ENCODE measurements at regions not wholly inside any gene's neighbourhood (a gene's known extent, or its start where the extent isn't known, plus 50 kb on each side); places are given as distances from the start of the nearest gene placed in this dataset.

- H3K9me3 ChIP-seq (ENCODE audit: control insufficient read depth, low read length), result no peaks in the 10 kb centered on the region
- no peaks in the 10 kb centered on the region for H3K27me3 ChIP-seq (replicated peaks; ENCODE audit: control insufficient read depth, insufficient read depth, low read length, poor library complexity, severe bottlenecking)
- H3K27ac ChIP-seq (ENCODE audit: insufficient read depth, low read length, poor library complexity, severe bottlenecking), result no peak overlapping the region
- H3K4me1 ChIP-seq (ENCODE audit: control insufficient read depth, insufficient read depth, low read length, poor library complexity, severe bottlenecking), result no peaks in the 10 kb centered on the region
- no peak overlapping the region for H3K4me3 ChIP-seq (ENCODE audit: insufficient read depth, low read depth, low read length, poor library complexity, severe bottlenecking)
- H3K36me3 ChIP-seq (ENCODE audit: control insufficient read depth, insufficient read depth, low read length), result no peaks in the 10 kb centered on the region
- no peak for DNase-seq
Measured at GRCh38 chr12:126198966-126199692, 1133.9 kb downstream of the AACS start.

- Histone ChIP-seq H3K36me3 (ENCODE audit: control insufficient read depth, insufficient read depth, low read length) (no peaks in the 10 kb centered on the region), H3K27me3 (replicated peaks; ENCODE audit: control insufficient read depth, insufficient read depth, low read length, poor library complexity, severe bottlenecking) (no peaks in the 10 kb centered on the region), H3K4me3 (ENCODE audit: insufficient read depth, low read depth, low read length, poor library complexity, severe bottlenecking) (no peak overlapping the region), H3K4me1 (ENCODE audit: control insufficient read depth, insufficient read depth, low read length, poor library complexity, severe bottlenecking) (no peaks in the 10 kb centered on the region), H3K27ac (ENCODE audit: insufficient read depth, low read length, poor library complexity, severe bottlenecking) (no peak overlapping the region), H3K9me3 (ENCODE audit: control insufficient read depth, low read length) (no peaks in the 10 kb centered on the region)
- DNase-seq, result no peak
Measured at GRCh38 chr12:126201981-126202537, 1136.8 kb downstream of the AACS start.

- no peaks in the 10 kb centered on the region for H3K9me3 ChIP-seq (ENCODE audit: control insufficient read depth, low read length)
- H3K4me3 ChIP-seq (ENCODE audit: insufficient read depth, low read depth, low read length, poor library complexity, severe bottlenecking), result no peak overlapping the region
- no peak for DNase-seq
- H3K27ac ChIP-seq (ENCODE audit: insufficient read depth, low read length, poor library complexity, severe bottlenecking), result no peak overlapping the region
- no peaks in the 10 kb centered on the region for H3K4me1 ChIP-seq (ENCODE audit: control insufficient read depth, insufficient read depth, low read length, poor library complexity, severe bottlenecking)
- H3K36me3 ChIP-seq (ENCODE audit: control insufficient read depth, insufficient read depth, low read length), result no peaks in the 10 kb centered on the region
- H3K27me3 ChIP-seq (replicated peaks; ENCODE audit: control insufficient read depth, insufficient read depth, low read length, poor library complexity, severe bottlenecking), result no peaks in the 10 kb centered on the region
Measured at GRCh38 chr12:126204326-126204725, 1139.1 kb downstream of the AACS start.

GRCh38 chr12:126210026-126210425 lies 1144.8 kb downstream of the AACS start:
- Histone ChIP-seq H3K4me1 (ENCODE audit: control insufficient read depth, insufficient read depth, low read length, poor library complexity, severe bottlenecking) (no peaks in the 10 kb centered on the region), H3K27me3 (replicated peaks; ENCODE audit: control insufficient read depth, insufficient read depth, low read length, poor library complexity, severe bottlenecking) (no peaks in the 10 kb centered on the region), H3K4me3 (ENCODE audit: insufficient read depth, low read depth, low read length, poor library complexity, severe bottlenecking) (no peak overlapping the region), H3K36me3 (ENCODE audit: control insufficient read depth, insufficient read depth, low read length) (no peaks in the 10 kb centered on the region), H3K9me3 (ENCODE audit: control insufficient read depth, low read length) (no peaks in the 10 kb centered on the region), H3K27ac (ENCODE audit: insufficient read depth, low read length, poor library complexity, severe bottlenecking) (no peak overlapping the region)
- no peak for DNase-seq

GRCh38 chr12:126210448-126210847 lies 1145.2 kb downstream of the AACS start:
- no peak for DNase-seq

GRCh38 chr12:126212824-126213223 lies 1147.6 kb downstream of the AACS start:
- no peaks in the 10 kb centered on the region for H3K9me3 ChIP-seq (ENCODE audit: control insufficient read depth, low read length)
- H3K4me3 ChIP-seq (ENCODE audit: insufficient read depth, low read depth, low read length, poor library complexity, severe bottlenecking), result no peak overlapping the region
- no peak overlapping the region for H3K27ac ChIP-seq (ENCODE audit: insufficient read depth, low read length, poor library complexity, severe bottlenecking)
- H3K4me1 ChIP-seq (ENCODE audit: control insufficient read depth, insufficient read depth, low read length, poor library complexity, severe bottlenecking), result no peaks in the 10 kb centered on the region
- no peaks in the 10 kb centered on the region for H3K27me3 ChIP-seq (replicated peaks; ENCODE audit: control insufficient read depth, insufficient read depth, low read length, poor library complexity, severe bottlenecking)
- H3K36me3 ChIP-seq (ENCODE audit: control insufficient read depth, insufficient read depth, low read length), result no peaks in the 10 kb centered on the region
- no peak for DNase-seq

More at GRCh38 chr12:126210448-126210847, 1145.2 kb downstream of the AACS start:
- Histone ChIP-seq H3K27me3 (replicated peaks; ENCODE audit: control insufficient read depth, insufficient read depth, low read length, poor library complexity, severe bottlenecking) (no peaks in the 10 kb centered on the region), H3K27ac (ENCODE audit: insufficient read depth, low read length, poor library complexity, severe bottlenecking) (no peak overlapping the region), H3K4me3 (ENCODE audit: insufficient read depth, low read depth, low read length, poor library complexity, severe bottlenecking) (no peak overlapping the region), H3K4me1 (ENCODE audit: control insufficient read depth, insufficient read depth, low read length, poor library complexity, severe bottlenecking) (no peaks in the 10 kb centered on the region), H3K36me3 (ENCODE audit: control insufficient read depth, insufficient read depth, low read length) (no peaks in the 10 kb centered on the region), H3K9me3 (ENCODE audit: control insufficient read depth, low read length) (no peaks in the 10 kb centered on the region)

- Histone ChIP-seq H3K27ac (ENCODE audit: insufficient read depth, low read length, poor library complexity, severe bottlenecking) (no peak overlapping the region), H3K36me3 (ENCODE audit: control insufficient read depth, insufficient read depth, low read length) (no peaks in the 10 kb centered on the region), H3K4me1 (ENCODE audit: control insufficient read depth, insufficient read depth, low read length, poor library complexity, severe bottlenecking) (no peaks in the 10 kb centered on the region), H3K9me3 (ENCODE audit: control insufficient read depth, low read length) (no peaks in the 10 kb centered on the region), H3K27me3 (replicated peaks; ENCODE audit: control insufficient read depth, insufficient read depth, low read length, poor library complexity, severe bottlenecking) (no peaks in the 10 kb centered on the region), H3K4me3 (ENCODE audit: insufficient read depth, low read depth, low read length, poor library complexity, severe bottlenecking) (no peak overlapping the region)
- DNase-seq, result no peak
Measured at GRCh38 chr12:126218697-126219096, 1153.5 kb downstream of the AACS start.

GRCh38 chr12:126219139-126219538 lies 1153.9 kb downstream of the AACS start:
- Histone ChIP-seq H3K27me3 (replicated peaks; ENCODE audit: control insufficient read depth, insufficient read depth, low read length, poor library complexity, severe bottlenecking) (no peaks in the 10 kb centered on the region), H3K4me1 (ENCODE audit: control insufficient read depth, insufficient read depth, low read length, poor library complexity, severe bottlenecking) (no peaks in the 10 kb centered on the region), H3K36me3 (ENCODE audit: control insufficient read depth, insufficient read depth, low read length) (no peaks in the 10 kb centered on the region), H3K4me3 (ENCODE audit: insufficient read depth, low read depth, low read length, poor library complexity, severe bottlenecking) (no peak overlapping the region), H3K9me3 (ENCODE audit: control insufficient read depth, low read length) (no peaks in the 10 kb centered on the region), H3K27ac (ENCODE audit: insufficient read depth, low read length, poor library complexity, severe bottlenecking) (no peak overlapping the region)
- no peak for DNase-seq

GRCh38 chr12:126219654-126220279 lies 1154.5 kb downstream of the AACS start:
- no peaks in the 10 kb centered on the region for H3K4me1 ChIP-seq (ENCODE audit: control insufficient read depth, insufficient read depth, low read length, poor library complexity, severe bottlenecking)
- no peaks in the 10 kb centered on the region for H3K9me3 ChIP-seq (ENCODE audit: control insufficient read depth, low read length)
- H3K27ac ChIP-seq (ENCODE audit: insufficient read depth, low read length, poor library complexity, severe bottlenecking), result no peak overlapping the region
- no peak overlapping the region for H3K4me3 ChIP-seq (ENCODE audit: insufficient read depth, low read depth, low read length, poor library complexity, severe bottlenecking)
- no peaks in the 10 kb centered on the region for H3K36me3 ChIP-seq (ENCODE audit: control insufficient read depth, insufficient read depth, low read length)
- no peaks in the 10 kb centered on the region for H3K27me3 ChIP-seq (replicated peaks; ENCODE audit: control insufficient read depth, insufficient read depth, low read length, poor library complexity, severe bottlenecking)
- no peak for DNase-seq

GRCh38 chr12:126224032-126224431 lies 1158.8 kb downstream of the AACS start:
- H3K36me3 ChIP-seq (ENCODE audit: control insufficient read depth, insufficient read depth, low read length), result no peaks in the 10 kb centered on the region
- H3K27me3 ChIP-seq (replicated peaks; ENCODE audit: control insufficient read depth, insufficient read depth, low read length, poor library complexity, severe bottlenecking), result no peaks in the 10 kb centered on the region
- H3K9me3 ChIP-seq (ENCODE audit: control insufficient read depth, low read length), result no peaks in the 10 kb centered on the region
- no peaks in the 10 kb centered on the region for H3K4me1 ChIP-seq (ENCODE audit: control insufficient read depth, insufficient read depth, low read length, poor library complexity, severe bottlenecking)
- DNase-seq, result no peak
- H3K27ac ChIP-seq (ENCODE audit: insufficient read depth, low read length, poor library complexity, severe bottlenecking), result no peak overlapping the region
- no peak overlapping the region for H3K4me3 ChIP-seq (ENCODE audit: insufficient read depth, low read depth, low read length, poor library complexity, severe bottlenecking)

Measured in effector memory CD4-positive, alpha-beta T cell (primary cell).